NCI-H526 treated with DMSO at 0.1 percent for 48 hours (cell line): ENCODE measurements at regions not wholly inside any gene's neighbourhood (a gene's known extent, or its start where the extent isn't known, plus 50 kb on each side); places are given as distances from the start of the nearest gene placed in this dataset.

ENCODE experiments used
- DNase-seq: peaks from one replicate; lab custom pipeline; 2025; lab: John Stamatoyannopoulos, UW

DNA sequence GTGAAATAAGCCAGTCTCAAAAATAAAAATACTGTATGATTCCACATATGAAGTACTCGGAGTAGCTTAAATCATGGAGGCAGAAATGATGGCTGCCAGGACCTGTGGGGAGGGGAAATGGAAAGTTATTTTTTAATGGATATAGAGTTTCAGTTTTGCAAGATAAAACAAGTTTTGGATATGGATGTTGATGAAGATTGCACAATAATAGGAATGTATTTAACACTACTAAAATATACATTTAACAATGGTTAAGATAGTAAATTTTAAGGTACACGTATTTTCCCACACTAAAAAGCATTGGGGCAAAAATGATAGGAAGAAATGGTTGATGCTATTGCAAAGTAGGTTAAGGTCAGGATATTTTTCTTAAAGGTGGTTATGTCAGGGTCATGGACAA, 1058.9 kb upstream of the MAP3K7 start:
- DNase-seq, result no peak

DNA sequence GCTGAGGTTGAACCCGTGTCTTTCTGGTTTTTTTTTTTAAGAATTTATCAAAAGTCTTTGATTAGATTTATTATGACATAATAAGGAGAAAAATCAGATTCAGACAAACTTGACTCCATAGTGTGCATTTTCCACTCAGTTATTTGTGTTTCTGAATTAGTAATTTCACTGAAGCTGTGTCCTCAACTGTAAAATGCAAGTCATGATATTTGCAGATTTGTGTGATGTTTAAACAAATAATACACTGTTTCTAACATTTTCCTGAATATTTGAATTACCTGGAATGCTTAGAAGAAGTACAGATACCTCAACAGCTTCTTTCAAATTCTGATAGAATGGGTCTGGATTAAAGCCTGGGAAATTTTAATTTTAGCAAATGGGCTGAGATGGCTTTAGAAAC, 1050.3 kb upstream of the MAP3K7 start:
- DNase-seq, result no peak

DNA sequence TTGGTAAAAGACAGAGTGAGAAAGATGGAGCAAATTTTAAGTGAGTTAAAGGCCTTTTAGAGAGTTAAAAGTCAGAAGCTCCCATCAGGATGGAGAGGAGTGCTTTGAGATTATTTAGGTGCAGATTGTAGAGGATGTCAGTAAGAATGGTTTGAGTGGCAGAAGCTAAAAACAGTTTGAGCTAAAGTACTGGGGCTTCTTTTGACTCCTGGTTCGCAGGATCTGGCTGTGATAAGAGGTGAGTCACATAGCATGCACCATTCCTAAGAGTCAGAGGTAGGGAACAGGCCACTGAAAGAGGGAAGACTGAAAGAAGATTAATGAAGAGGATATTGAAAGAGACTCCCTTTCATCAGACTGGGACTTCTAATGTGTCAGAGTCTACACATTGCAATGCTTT, 1047.9 kb upstream of the MAP3K7 start:
- no peak for DNase-seq

DNA sequence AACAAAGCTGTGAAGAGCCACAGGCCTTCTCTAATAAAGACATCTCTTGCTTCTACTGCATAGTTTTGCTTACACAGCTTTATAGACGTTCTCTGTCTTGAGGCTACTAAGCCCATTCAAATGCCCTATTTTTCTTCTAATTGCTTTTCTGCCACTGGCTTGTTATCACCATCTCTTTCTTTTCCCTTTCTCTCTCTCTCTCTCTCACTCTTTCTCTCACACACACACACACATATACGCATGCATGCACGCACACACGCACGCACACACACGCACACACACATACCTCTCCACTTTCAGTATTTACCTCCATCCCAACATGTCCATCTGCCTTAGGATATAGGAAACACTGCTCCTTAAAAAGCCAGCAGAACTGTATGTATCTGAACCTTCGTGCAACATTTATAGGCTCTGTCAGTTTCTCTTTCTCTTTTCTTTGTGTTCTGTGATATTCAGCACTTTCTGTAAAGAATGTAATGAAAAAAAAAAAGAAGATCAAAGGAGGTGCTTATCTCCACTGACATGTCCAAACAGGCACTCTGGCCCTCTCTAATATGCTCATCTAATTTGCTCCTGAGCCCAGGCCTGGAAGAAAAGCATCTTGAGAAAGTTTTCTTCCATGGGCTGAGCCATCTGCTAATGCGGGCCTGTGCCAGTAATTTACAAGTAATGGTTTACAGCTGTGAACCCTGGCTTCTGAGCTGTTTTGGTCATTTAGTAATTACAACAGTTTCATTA, 1046.7 kb upstream of the MAP3K7 start:
- DNase-seq, result no peak

DNA sequence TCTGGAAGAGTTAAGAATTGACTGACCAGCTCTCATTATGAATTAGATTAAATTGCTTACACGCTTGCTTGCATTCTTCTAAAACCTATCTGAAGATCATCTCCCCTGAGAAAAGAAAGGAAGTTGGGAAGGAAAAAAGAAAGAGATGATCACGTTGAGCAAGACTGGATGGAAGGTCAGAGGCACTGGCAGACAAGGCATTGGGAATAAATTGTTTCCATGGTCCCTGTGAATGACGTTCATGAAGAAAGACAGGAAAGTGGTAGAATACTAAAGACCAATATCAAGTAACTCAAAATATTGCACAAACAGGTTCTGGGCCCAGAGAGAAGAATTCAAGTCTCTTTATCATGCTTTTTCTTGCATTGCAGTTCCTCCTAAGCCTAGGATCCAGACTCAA, 1045.4 kb upstream of the MAP3K7 start:
- DNase-seq, result no peak

DNA sequence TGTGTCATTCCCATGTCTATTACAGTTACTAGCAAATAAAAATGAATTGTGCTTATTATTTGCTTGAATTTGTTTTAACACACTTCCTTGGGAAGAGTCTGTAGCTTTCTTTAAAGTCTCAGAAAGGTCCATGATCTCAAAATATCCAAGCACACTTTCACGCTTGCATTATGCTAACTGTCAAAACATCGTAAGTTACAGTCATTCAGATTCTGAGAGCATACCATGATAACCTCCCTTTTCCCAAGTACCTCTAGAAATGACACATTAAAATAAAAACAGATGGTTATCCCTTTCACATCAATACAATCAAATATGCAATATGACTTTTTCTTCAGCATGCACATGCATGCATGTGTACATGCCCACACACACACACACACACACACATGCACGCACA, 1044.4 kb upstream of the MAP3K7 start:
- DNase-seq, result no peak

DNA sequence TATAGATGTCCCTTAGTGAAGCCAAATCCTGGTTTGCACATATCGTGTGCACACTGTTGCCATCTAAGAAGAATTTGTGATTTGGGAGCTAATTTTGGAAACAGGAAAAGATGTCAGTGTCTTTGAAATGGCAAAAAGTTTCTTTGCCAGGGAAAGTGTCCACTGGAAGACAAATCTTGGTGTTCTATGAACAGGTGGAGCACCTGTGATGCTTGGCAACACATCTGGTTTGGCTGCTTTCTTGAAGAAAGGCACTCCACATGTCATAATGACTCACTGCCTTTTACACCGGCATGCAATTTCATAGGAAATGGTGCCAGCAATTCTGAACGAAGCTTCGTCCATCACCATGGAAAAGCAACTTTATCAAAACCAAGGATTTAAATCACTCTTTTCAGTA, 1040.0 kb upstream of the MAP3K7 start:
- DNase-seq, result no peak

DNA sequence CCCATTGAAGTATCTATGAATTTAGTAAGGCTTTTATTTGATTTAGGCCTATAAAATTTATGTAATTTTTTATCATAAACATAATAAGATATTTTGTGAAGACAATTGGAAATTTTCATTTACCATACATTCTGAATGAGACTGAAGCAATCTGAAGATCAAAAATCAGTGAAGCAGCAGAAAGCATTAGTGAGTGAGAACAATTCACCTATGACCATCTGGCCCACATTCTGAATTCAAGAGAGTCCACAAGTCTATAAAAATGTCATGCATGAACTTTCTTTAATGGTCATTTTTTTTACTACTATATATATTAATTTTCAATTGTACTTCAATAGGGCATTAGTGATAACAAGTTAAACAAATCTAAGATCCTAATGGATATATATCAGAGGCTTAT, 1026.6 kb upstream of the MAP3K7 start:
- DNase-seq, result no peak

DNA sequence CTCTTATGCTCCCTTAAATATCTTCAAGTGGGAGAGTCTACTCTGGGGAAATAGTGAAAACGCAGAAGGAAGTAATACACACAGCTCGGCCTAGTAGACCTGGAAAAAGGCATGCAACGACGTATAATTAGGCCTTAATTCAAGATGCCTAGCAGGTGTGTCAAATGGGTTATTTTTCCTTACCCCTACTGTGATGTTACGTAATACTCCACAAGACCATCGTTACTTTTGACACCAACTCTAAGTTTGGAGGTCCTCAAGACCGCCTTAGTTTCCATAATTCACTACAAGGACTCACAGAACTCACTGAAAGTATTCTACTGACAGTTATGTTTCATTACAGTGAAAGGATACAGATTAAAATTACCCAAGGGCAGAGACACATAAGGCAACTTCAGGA, 1024.3 kb upstream of the MAP3K7 start:
- DNase-seq, result no peak

DNA sequence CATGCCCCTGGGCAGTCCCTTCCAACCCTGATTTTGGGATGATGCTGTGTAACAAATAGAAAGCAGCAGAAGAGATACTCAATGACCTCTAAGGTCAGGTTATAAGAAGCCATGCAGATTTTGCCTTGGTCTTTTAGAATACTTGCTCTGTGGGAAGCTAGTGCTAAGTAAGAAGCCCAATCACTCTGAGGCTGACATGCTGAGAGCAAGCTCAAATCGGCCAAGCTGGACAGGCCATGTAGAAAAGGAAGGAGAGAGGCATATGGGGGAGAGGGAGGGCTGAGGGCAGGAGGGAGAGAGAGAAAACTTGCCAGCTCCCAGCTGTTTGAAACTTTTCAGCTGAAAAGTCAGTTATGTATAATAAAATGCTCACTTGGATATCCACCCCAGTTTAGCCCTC, 1021.6 kb upstream of the MAP3K7 start:
- DNase-seq, result no peak

DNA sequence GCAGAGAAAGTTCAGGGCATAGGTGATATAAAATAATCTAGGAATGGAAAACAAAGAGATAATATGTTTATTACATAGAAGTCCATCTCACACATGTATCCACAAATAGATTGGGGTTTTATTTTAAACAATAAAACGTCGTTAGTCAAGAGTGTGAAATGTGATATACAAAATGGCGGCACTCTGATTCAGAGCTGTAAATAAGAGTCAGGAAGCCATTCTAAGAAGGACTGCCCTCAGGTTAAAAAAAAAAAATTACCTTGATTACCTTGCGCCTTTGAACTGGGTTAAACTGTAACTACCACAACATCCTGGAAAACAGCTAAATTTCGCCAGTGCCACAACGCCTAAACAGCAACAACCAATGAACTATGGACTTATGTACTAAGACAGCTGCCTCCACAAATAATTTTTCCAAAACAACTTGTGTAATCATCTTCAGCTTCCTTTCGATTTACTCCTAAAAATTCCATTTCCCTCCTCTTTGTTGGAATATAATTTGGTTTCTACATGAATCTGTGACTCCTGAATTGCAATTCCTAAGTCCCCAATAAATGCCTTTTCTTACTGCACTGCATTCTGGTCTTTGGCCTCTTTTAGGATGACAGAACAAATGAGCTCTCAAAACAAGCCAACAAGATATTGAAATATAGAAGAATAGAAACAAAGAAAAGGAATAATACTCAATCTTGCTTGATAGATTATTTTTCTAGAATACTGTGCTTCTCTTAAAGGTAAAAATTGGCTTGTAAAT, 1019.5 kb upstream of the MAP3K7 start:
- no peak for DNase-seq

DNA sequence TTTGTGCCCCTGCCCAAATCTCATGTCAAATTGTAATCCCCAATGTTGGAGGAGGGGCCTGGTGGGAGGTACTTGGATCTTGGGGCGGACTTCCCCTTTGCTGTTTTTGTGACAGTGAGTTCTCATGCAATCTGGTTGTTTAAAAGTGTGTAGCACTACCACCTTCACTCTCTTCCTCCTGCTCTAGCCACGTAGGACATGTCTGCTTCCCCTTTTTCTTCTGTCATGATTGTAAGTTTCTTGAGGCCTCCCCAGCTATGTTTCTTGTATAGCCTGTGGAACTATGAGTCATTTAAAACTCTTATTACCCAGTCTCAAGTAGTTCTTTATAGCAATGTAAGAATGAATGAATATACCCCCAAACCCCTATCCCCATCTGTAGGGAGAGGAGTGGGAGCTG, 1013.7 kb upstream of the MAP3K7 start:
- DNase-seq, result no peak

DNA sequence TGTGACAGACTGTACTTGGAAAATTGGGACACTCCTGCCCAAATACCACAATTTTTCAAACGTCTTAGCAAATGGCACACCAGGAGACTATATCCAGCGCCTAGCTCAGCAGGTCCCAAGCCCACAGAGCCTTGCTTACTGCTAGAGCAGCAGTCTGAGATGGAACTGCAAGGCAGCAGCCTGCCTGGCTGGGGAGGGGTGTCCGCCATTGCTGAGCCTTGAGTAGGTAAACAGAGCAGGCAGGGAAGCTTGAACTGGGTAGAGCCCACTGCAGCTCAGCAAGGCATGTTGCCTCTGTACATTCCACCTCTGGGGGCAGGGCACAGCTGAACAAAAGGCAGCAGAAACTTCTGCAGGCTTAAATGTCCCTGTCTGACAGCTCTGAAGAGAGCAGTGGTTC, 1003.3 kb upstream of the MAP3K7 start:
- DNase-seq, result no peak

DNA sequence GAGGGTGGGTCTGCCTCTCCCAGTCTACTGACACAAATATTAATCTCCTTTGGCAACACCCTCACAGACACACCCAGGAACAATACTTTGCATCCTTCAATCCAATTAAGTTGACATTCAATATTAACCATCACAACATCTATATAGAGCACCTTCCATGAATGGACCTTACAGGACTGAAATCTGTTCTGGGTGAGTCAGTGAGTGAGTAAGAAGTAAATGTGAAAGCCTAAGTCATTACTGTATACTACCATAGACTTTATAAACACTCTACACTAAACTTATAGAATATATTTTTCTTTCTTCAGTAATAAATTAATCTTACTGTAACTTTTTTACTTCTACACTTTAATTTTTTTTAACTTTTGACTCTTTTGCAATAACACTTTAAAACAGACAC, 993.8 kb upstream of the MAP3K7 start:
- DNase-seq, result no peak

DNA sequence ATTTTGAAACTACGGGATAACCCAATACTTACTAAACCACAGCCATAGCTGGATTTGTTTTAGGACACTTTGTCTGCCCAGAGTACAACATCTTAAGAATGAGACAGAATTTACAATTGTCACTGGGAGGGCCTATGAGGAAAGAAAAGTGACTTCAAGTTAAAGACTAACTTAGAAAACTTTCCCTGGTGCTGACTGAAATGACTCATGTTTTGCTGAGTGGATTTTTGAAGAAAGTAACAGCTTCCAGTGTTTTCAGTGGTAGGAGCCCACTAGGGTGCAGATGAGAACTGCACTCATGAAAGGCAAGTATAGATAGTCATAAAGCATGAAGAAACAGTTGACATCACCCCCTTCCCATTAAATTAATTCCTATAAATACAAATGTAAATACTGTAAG, 988.2 kb upstream of the MAP3K7 start:
- DNase-seq, result no peak

DNA sequence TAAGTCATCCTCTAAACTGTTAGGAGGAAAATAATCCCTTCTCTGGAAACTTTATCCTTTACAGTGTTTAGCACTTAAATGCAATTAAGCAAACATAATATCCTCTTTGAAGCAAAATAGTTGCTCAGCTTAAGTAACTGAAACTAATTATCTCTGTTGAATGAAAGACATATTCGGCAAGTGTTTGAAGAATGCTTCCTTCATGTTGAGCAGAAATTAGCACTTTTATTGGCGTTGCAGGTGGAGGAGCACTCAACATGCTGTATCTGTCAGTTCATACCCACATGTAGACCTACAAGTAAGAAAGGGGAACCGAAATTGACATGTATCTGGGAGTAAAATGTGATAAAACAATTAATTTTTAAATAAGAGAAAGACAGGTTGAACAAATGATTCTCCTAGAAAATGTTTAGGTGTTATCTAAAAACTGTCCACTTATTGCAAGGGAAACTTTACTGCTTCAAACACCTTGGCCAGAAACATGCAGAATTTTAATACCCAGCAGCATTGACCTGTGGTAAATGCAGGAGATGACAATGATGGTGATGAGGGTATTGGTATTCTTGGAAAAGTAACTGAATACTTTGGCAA, 987.0 kb upstream of the MAP3K7 start:
- no peak for DNase-seq

DNA sequence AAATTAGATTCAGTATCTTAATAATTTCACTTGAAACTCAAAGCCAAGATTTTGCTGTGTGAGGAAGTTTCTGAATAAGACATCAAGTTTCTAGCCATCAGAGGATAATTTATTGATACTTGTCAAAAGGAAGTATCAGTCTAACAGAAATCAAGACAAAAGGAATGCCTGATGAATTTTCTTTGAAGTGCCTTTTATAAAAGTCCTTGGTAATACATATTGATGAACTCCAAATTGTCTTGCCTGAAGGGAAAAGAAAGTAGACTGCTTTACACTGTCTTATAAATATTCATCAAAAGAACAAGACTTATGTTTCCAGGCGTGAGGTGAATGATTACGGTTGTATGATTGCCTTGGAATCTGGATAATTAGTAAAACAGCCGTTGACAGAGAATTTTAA, 986.0 kb upstream of the MAP3K7 start:
- DNase-seq, result no peak

DNA sequence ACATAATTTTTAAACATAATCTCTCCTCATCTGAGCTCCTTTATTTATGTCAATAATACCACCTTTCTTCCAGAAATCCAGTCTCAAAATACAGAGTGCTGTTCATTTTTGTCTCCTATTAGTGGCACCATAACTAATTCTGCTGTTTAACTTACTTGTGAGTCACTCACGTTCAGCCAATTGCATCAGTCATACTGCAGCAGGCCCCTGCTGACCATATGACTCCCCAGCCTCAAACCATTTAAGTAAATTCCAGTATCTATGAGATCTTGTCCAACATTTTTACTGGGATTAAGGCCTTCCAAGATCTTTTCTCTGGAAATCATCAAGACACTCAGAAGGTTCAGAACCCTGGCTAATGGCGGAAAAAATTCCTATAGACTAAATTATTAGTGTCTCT, 982.2 kb upstream of the MAP3K7 start:
- DNase-seq, result no peak

DNA sequence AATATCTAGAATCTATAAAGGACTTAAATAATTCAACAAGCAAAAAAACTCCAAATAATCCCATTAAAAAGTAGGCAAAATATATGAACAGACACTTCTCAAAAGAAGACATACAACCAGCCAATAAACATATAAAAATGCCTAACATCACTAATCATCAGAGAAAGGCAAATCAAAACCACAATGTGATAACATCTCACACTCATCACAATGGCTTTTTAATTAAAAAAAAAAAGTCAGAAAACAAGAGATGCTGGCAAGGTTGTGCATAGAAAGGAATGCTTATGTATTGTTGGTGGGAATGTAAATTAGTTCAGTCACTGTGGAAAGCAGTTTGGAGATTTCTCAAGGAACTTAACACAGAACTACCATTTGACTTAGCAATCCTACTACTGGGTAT, 979.6 kb upstream of the MAP3K7 start:
- no peak for DNase-seq

DNA sequence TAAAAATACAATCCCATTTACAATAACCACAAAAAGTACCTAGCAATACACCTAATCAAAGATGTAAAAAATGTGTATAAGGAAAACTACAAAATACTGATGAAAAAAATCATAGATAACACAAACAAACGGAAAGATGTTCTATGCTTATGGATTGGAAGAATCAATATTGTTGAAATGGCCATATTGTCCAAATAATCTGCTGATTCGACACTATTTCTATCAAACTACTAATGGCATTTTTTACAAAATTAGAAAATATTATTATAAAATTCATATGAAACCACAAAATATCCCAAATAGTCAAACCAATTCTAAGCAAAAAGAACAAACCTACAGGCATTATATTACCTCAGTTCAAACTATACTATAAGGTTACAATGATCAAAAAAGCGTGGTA, 978.3 kb upstream of the MAP3K7 start:
- no peak for DNase-seq

DNA sequence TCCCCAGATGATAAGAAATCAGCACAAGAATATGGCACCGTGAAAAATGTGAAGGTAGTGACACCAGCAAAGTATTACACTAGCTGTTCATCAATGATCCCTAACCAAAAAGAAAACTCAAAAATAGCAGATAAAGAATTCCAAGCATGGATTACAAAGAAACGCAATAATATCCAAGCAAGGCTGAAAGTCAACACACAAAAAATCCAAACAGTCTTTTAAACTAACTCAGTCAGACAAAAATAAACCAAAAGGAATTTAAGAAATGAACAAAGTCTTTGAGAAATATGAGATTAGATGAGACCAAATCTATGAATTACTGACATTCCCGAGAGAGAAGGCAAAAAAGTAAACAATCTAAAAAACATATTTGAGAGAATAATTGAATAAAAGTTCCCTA, 976.1 kb upstream of the MAP3K7 start:
- no peak for DNase-seq

DNA sequence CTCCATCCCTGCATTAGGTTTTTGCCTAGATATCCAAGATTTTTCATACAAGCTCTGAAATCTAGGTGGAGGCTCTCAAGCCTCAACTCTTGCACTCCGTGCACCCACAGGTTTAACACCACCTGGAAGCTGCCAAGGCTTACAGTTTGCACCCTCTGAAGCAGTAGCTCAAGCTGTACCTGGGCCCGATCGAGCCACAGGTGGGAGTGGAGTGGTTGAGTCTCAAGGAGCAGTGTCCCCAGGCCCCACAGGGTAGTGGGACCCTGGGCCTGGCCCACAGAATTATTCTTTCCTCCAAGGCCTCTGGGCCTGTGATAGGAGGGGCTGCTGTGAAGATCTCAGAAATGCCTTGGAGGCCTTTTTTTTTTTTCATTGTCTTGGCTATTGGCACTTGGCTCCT, 973.5 kb upstream of the MAP3K7 start:
- no peak for DNase-seq

DNA sequence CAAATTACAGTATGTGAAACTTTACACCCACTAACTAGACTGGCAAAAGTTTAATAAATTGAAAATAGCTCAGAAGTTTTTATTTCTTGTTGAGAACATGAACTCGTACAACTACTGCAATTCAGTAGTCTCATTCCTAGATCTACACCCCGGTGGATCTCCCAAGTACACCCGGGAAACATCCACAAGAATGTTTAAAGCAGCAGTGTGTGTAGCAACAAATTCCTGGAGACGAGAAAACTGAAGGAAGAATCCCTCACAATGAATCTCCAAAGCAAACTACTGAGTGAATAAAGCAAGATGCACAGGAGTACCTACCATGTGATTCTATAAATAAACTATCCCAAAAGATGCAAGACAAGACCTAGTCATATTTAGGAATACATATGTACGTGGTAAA, 954.0 kb upstream of the MAP3K7 start:
- no peak for DNase-seq

DNA sequence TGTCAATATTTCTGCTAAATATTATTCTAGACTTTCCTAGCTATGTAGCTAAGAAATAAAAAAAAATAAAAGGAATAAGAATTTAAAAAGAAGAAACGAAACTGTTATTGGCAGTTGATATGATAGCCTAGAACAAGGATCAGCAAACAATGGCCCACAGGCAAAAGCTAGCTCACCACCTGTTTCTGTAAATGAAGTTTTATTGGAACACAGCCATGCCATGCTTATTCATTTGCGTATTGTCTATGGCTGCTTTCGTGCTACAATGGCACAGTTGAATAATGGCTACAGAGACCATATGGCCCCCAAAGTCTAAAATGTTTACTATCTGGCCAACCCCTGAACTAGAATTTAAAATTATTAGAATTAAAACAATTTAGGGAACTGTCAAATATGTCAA, 952.6 kb upstream of the MAP3K7 start:
- no peak for DNase-seq
